Fibroblast of skin of left quadriceps (primary cell): ENCODE measurements at regions not wholly inside any gene's neighbourhood (a gene's known extent, or its start where the extent isn't known, plus 50 kb on each side); places are given as distances from the start of the nearest gene placed in this dataset.

Source experiments
- DNase-seq, 2 experiments: peaks; one replicate each; pipeline ENCODE4 v3.0.0-alpha.2; 2013; ENCODE audit warnings: low read depth in 2 of 2

GRCh38 chr3:159892171-159892795 lies 96.4 kb upstream of the IL12A start:
- no peak for DNase-seq

GRCh38 chr3:159892801-159893200 lies 95.8 kb upstream of the IL12A start:
- DNase-seq: no peak

GRCh38 chr3:159894386-159894785 lies 94.2 kb upstream of the IL12A start:
- no peak for DNase-seq

- no peak for DNase-seq
These were observed 93.2 kb upstream of the IL12A start for GRCh38 chr3:159895430-159895829.

GRCh38 chr3:159896543-159896942 lies 92.1 kb upstream of the IL12A start:
- no peak for DNase-seq

GRCh38 chr3:159897331-159898075 lies 91.1 kb upstream of the IL12A start:
- peak; percentile 47 to 49 for DNase-seq

- no peak for DNase-seq
These were observed 90.5 kb upstream of the IL12A start for GRCh38 chr3:159898147-159898546.

- DNase-seq: no peak
These were observed 89.5 kb upstream of the IL12A start for GRCh38 chr3:159899166-159899565.

GRCh38 chr3:159902546-159903314 lies 85.9 kb upstream of the IL12A start:
- DNase-seq: no peak

GRCh38 chr3:159904455-159904854 lies 84.2 kb upstream of the IL12A start:
- no peak for DNase-seq

GRCh38 chr3:159904911-159905310 lies 83.7 kb upstream of the IL12A start:
- DNase-seq: no peak

GRCh38 chr3:159907828-159908227 lies 80.8 kb upstream of the IL12A start:
- no peak for DNase-seq

- no peak for DNase-seq
These were observed 77.5 kb upstream of the IL12A start for GRCh38 chr3:159910991-159911663.

- no peak for DNase-seq
These were observed 77.0 kb upstream of the IL12A start for GRCh38 chr3:159911664-159912037.

GRCh38 chr3:159913712-159914414 lies 74.8 kb upstream of the IL12A start:
- DNase-seq: no peak

- DNase-seq: no peak
These were observed 74.2 kb upstream of the IL12A start for GRCh38 chr3:159914426-159914825.

GRCh38 chr3:159916052-159916451 lies 72.6 kb upstream of the IL12A start:
- no peak for DNase-seq

GRCh38 chr3:159917141-159917540 lies 71.5 kb upstream of the IL12A start:
- DNase-seq: no peak

- DNase-seq: no peak
These were observed 68.8 kb upstream of the IL12A start for GRCh38 chr3:159919873-159920272.

GRCh38 chr3:159922193-159922840 lies 66.3 kb upstream of the IL12A start:
- DNase-seq: no peak

GRCh38 chr3:159922861-159923312 lies 65.7 kb upstream of the IL12A start:
- DNase-seq: no peak
